ENCODE measurements at regions not wholly inside any gene's neighbourhood (a gene's known extent, or its start where the extent isn't known, plus 50 kb on each side); places are given as distances from the start of the nearest gene placed in this dataset.

DNA sequence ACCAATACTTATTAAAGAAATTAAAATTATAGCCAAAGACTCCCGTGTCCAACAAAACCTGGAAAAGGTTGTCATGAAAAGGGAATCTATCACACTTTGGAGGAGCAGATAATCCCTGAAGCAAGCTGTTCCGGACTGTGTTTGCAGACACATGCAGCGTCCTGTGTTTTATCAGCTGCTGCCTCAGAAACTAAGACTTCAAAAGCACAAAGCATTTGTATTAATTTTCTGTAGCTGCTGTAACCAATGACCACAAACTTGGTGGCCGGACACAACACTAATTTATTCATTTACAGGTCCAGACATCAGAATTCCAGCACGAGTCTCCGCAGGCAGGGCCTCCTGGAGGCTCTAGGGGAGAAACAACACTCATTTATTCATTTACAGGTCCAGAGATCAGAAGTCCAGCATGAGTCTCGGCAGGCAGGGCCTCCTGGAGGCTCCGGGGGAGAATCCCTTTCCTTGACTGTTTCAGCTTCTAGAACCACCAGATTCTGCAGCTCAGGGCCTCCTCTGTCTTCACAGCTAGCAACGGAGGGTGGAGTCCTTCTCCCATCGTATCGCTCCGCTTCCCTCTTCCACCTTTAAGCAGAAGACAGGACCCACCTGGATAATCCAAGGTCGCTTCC, 465.3 kb downstream of the BRD1 start:
- Histone ChIP-seq H3K27me3 (ENCODE audit: control insufficient read depth in 1 of 2, insufficient read depth in 2 of 2, low read length in 2 of 2) (peaks cover 0 to 3% of the 10 kb centered on the region in 2 donors), H3K4me1 (ENCODE audit: control insufficient read depth in 1 of 2, insufficient read depth in 2 of 2, low read length in 2 of 2) (no peaks in the 10 kb centered on the region), H3K9me3 (ENCODE audit: control insufficient read depth in 1 of 2, low read length in 2 of 2) (no peaks in the 10 kb centered on the region), H3K9ac (ENCODE audit: low read depth in 1 of 2, low read length in 2 of 2) (no peak overlapping the region), H3K36me3 (ENCODE audit: control insufficient read depth in 1 of 2, insufficient read depth in 2 of 2, low read length in 2 of 2) (no peaks in the 10 kb centered on the region), H3K4me3 (ENCODE audit: low read depth in 1 of 2, low read length in 2 of 2) (no peak overlapping the region), H3K27ac (ENCODE audit: low read depth, low read length) (no peak overlapping the region)

GRCh38 chr22:49361164-49361563, 466.5 kb downstream of the BRD1 start:
- H3K9me3 ChIP-seq (ENCODE audit: control insufficient read depth in 1 of 2, low read length in 2 of 2), result no peaks in the 10 kb centered on the region
- H3K9ac ChIP-seq (ENCODE audit: low read depth in 1 of 2, low read length in 2 of 2), result no peak overlapping the region
- no peak overlapping the region for H3K4me3 ChIP-seq (ENCODE audit: low read depth in 1 of 2, low read length in 2 of 2)
- H3K27me3 ChIP-seq (ENCODE audit: control insufficient read depth in 1 of 2, insufficient read depth in 2 of 2, low read length in 2 of 2), result peaks cover 0 to 3% of the 10 kb centered on the region in 2 donors
- H3K27ac ChIP-seq (ENCODE audit: low read depth, low read length), result no peak overlapping the region
- no peaks in the 10 kb centered on the region for H3K4me1 ChIP-seq (ENCODE audit: control insufficient read depth in 1 of 2, insufficient read depth in 2 of 2, low read length in 2 of 2)
- H3K36me3 ChIP-seq (ENCODE audit: control insufficient read depth in 1 of 2, insufficient read depth in 2 of 2, low read length in 2 of 2), result no peaks in the 10 kb centered on the region

GRCh38 chr22:49360746-49361145, 466.9 kb downstream of the BRD1 start:
- no peak overlapping the region for H3K27ac ChIP-seq (ENCODE audit: low read depth, low read length)
- peaks cover 0 to 3% of the 10 kb centered on the region in 2 donors for H3K27me3 ChIP-seq (ENCODE audit: control insufficient read depth in 1 of 2, insufficient read depth in 2 of 2, low read length in 2 of 2)

GRCh38 chr22:49359076-49359475, 468.6 kb downstream of the BRD1 start:
- Histone ChIP-seq H3K27me3 (ENCODE audit: control insufficient read depth in 1 of 2, insufficient read depth in 2 of 2, low read length in 2 of 2) (peaks cover 0 to 3% of the 10 kb centered on the region in 2 donors), H3K9ac (ENCODE audit: low read depth in 1 of 2, low read length in 2 of 2) (no peak overlapping the region), H3K36me3 (ENCODE audit: control insufficient read depth in 1 of 2, insufficient read depth in 2 of 2, low read length in 2 of 2) (no peaks in the 10 kb centered on the region), H3K9me3 (ENCODE audit: control insufficient read depth in 1 of 2, low read length in 2 of 2) (no peaks in the 10 kb centered on the region), H3K4me1 (ENCODE audit: control insufficient read depth in 1 of 2, insufficient read depth in 2 of 2, low read length in 2 of 2) (no peaks in the 10 kb centered on the region), H3K4me3 (ENCODE audit: low read depth in 1 of 2, low read length in 2 of 2) (no peak overlapping the region), H3K27ac (ENCODE audit: low read depth, low read length) (no peak overlapping the region)

More at GRCh38 chr22:49360746-49361145, 466.9 kb downstream of the BRD1 start:
- no peaks in the 10 kb centered on the region for H3K9me3 ChIP-seq (ENCODE audit: control insufficient read depth in 1 of 2, low read length in 2 of 2)
- no peaks in the 10 kb centered on the region for H3K36me3 ChIP-seq (ENCODE audit: control insufficient read depth in 1 of 2, insufficient read depth in 2 of 2, low read length in 2 of 2)
- H3K4me3 ChIP-seq (ENCODE audit: low read depth in 1 of 2, low read length in 2 of 2), result no peak overlapping the region
- H3K9ac ChIP-seq (ENCODE audit: low read depth in 1 of 2, low read length in 2 of 2), result no peak overlapping the region
- H3K4me1 ChIP-seq (ENCODE audit: control insufficient read depth in 1 of 2, insufficient read depth in 2 of 2, low read length in 2 of 2), result no peaks in the 10 kb centered on the region

- H3K36me3 ChIP-seq (ENCODE audit: control insufficient read depth in 1 of 2, insufficient read depth in 2 of 2, low read length in 2 of 2), result no peaks in the 10 kb centered on the region
- H3K9ac ChIP-seq (ENCODE audit: low read depth in 1 of 2, low read length in 2 of 2), result no peak overlapping the region
- no peaks in the 10 kb centered on the region for H3K4me1 ChIP-seq (ENCODE audit: control insufficient read depth in 1 of 2, insufficient read depth in 2 of 2, low read length in 2 of 2)
- H3K27ac ChIP-seq (ENCODE audit: low read depth, low read length), result no peak overlapping the region
- peaks cover 0 to 3% of the 10 kb centered on the region in 2 donors for H3K27me3 ChIP-seq (ENCODE audit: control insufficient read depth in 1 of 2, insufficient read depth in 2 of 2, low read length in 2 of 2)
- no peaks in the 10 kb centered on the region for H3K9me3 ChIP-seq (ENCODE audit: control insufficient read depth in 1 of 2, low read length in 2 of 2)
- H3K4me3 ChIP-seq (ENCODE audit: low read depth in 1 of 2, low read length in 2 of 2), result no peak overlapping the region
Measured at GRCh38 chr22:49357661-49358440, 469.8 kb downstream of the BRD1 start.

DNA sequence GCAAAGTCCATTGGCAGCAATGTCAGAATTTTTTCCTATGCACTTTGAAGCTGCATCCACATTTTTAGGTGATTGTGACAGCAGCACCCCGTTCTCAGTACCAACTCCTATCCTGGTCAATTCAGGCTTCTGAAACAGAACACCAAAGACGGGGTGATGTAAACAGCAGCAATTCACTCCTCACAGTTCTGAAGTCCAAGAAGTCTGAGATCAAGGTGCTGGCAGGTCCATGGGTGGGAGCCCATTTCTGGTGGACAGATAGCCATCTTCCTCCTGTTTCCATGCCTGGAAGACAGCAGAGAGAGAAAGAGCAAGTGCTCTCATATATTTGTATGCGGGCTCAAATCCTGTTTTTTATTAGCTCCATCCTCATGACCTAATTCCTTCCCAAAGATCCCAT, 471.2 kb downstream of the BRD1 start:
- Histone ChIP-seq H3K4me1 (ENCODE audit: control insufficient read depth in 1 of 2, insufficient read depth in 2 of 2, low read length in 2 of 2) (no peaks in the 10 kb centered on the region), H3K36me3 (ENCODE audit: control insufficient read depth in 1 of 2, insufficient read depth in 2 of 2, low read length in 2 of 2) (no peaks in the 10 kb centered on the region), H3K4me3 (ENCODE audit: low read depth in 1 of 2, low read length in 2 of 2) (no peak overlapping the region), H3K27ac (ENCODE audit: low read depth, low read length) (no peak overlapping the region), H3K9me3 (ENCODE audit: control insufficient read depth in 1 of 2, low read length in 2 of 2) (no peaks in the 10 kb centered on the region), H3K9ac (ENCODE audit: low read depth in 1 of 2, low read length in 2 of 2) (no peak overlapping the region), H3K27me3 (ENCODE audit: control insufficient read depth in 1 of 2, insufficient read depth in 2 of 2, low read length in 2 of 2) (peaks cover 0 to 3% of the 10 kb centered on the region in 2 donors)

DNA sequence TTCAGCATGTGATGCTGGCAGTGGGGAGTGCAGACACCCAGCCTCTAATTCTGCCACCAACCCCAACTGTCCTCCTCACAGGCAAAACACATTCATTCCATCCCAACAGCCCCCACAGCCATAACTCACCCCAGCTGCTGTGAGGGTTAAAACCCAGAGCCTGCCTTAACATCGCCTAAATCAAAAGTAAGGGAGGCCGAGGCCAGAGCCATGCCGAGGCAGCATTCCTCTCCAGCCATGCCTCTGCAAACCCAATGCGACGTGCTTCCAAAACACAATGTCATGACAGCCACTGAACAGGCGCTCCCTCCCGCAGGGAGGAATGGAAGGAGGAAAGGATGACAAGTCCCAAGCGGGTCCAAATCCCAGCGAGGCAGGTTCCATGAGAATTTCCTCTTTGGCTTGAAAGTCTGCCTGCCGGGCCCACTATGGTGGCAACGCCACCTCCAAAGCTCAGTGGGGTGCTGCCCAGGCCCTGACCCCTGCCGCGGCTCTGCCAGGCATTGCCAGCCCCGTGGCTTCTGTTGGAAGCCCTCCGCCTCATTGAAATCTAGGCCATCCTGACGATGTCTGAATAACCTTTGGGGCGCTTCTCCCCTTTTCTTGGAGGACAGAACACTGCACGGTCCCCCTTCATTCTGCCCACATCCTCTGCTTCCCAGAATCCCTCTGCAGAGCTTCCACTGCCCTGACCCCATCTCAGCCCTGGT, 472.3 kb downstream of the BRD1 start:
- Histone ChIP-seq H3K27me3 (ENCODE audit: control insufficient read depth in 1 of 2, insufficient read depth in 2 of 2, low read length in 2 of 2) (peaks cover 0 to 3% of the 10 kb centered on the region in 2 donors), H3K4me3 (ENCODE audit: low read depth in 1 of 2, low read length in 2 of 2) (no peak overlapping the region), H3K4me1 (ENCODE audit: control insufficient read depth in 1 of 2, insufficient read depth in 2 of 2, low read length in 2 of 2) (no peaks in the 10 kb centered on the region), H3K9me3 (ENCODE audit: control insufficient read depth in 1 of 2, low read length in 2 of 2) (no peaks in the 10 kb centered on the region), H3K36me3 (ENCODE audit: control insufficient read depth in 1 of 2, insufficient read depth in 2 of 2, low read length in 2 of 2) (no peaks in the 10 kb centered on the region), H3K9ac (ENCODE audit: low read depth in 1 of 2, low read length in 2 of 2) (no peak overlapping the region), H3K27ac (ENCODE audit: low read depth, low read length) (no peak overlapping the region)

DNA sequence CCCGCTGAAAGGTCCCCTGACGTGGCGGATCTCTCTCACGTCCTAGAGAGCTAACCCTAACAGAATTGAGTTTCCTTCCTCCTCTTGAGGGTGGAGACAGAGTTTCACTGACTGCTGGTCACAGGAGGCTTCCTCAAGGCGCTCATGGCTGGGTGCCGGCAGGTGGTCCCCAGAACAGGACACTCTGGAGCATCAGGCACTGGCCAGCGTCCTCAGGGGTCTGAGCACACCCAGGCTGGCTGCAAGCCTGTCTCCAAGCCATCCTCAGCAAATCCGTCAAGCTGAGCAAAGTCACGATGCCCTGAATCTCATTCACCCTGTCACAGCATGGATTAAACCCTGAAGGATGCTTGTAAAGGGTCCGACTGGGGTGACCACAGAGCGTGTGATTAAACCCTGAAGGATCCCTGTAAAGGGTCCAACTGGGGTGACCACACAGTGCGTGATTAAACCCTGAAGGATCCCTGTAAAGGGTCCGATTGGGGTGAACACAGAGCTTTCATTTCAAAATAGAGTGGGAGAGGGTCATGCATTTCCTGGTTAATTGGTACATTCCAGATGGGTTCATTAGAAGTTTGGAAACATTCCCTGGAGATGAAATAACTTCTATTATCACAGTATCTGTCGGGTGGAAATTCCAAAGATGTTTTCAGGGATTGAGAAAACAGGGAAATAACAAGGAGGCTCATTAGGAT, 473.0 kb downstream of the BRD1 start:
- no peak overlapping the region for H3K9ac ChIP-seq (ENCODE audit: low read depth in 1 of 2, low read length in 2 of 2)
- no peaks in the 10 kb centered on the region for H3K4me1 ChIP-seq (ENCODE audit: control insufficient read depth in 1 of 2, insufficient read depth in 2 of 2, low read length in 2 of 2)
- no peak overlapping the region for H3K4me3 ChIP-seq (ENCODE audit: low read depth in 1 of 2, low read length in 2 of 2)
- H3K36me3 ChIP-seq (ENCODE audit: control insufficient read depth in 1 of 2, insufficient read depth in 2 of 2, low read length in 2 of 2), result no peaks in the 10 kb centered on the region
- no peaks in the 10 kb centered on the region for H3K9me3 ChIP-seq (ENCODE audit: control insufficient read depth in 1 of 2, low read length in 2 of 2)
- peaks cover 0 to 3% of the 10 kb centered on the region in 2 donors for H3K27me3 ChIP-seq (ENCODE audit: control insufficient read depth in 1 of 2, insufficient read depth in 2 of 2, low read length in 2 of 2)
- H3K27ac ChIP-seq (ENCODE audit: low read depth, low read length), result no peak overlapping the region

DNA sequence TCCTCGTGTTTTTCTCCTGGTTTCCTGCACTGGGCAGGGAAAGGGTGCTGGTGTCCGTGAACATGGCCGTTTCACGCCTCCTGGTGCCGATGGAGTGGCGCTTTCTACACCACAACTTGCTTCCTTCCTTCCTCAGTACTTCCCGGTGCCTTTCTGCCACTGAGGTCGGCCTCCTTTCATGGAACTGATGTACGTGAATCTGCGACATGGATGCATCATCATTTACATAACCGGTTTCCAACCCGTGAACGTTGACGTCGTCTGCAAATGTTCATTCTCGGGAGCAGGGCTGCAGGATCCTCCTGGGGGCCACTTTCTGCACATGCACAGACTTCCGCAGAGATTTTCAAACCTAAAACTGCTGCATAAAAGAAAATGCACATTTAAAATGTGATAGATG, 474.4 kb downstream of the BRD1 start:
- Histone ChIP-seq H3K4me3 (ENCODE audit: low read depth in 1 of 2, low read length in 2 of 2) (no peak overlapping the region), H3K4me1 (ENCODE audit: control insufficient read depth in 1 of 2, insufficient read depth in 2 of 2, low read length in 2 of 2) (no peaks in the 10 kb centered on the region), H3K9ac (ENCODE audit: low read depth in 1 of 2, low read length in 2 of 2) (no peak overlapping the region), H3K9me3 (ENCODE audit: control insufficient read depth in 1 of 2, low read length in 2 of 2) (no peaks in the 10 kb centered on the region), H3K27ac (ENCODE audit: low read depth, low read length) (no peak overlapping the region), H3K36me3 (ENCODE audit: control insufficient read depth in 1 of 2, insufficient read depth in 2 of 2, low read length in 2 of 2) (no peaks in the 10 kb centered on the region), H3K27me3 (ENCODE audit: control insufficient read depth in 1 of 2, insufficient read depth in 2 of 2, low read length in 2 of 2) (no peaks in the 10 kb centered on the region)

Data from duodenal mucosa (tissue), 2 donors.